Sigmoid colon (tissue), 4 donors: ENCODE measurements at regions not wholly inside any gene's neighbourhood (a gene's known extent, or its start where the extent isn't known, plus 50 kb on each side); places are given as distances from the start of the nearest gene placed in this dataset.

Experiments
- EP300 ChIP-seq, 4 donors: sonication (generic); formaldehyde crosslinking; IDR thresholded peaks; one replicate each; pipeline ENCODE4 v1.6.1; 2017; ENCODE audit warnings: antibody characterized with exemption in 4 of 4
- POLR2A ChIP-seq, 2 donors: fragments of 450-650 bp; IDR thresholded peaks; one replicate each; pipeline ENCODE4 v1.6.1; 2016; ENCODE audit warnings: antibody characterized with exemption in 2 of 2, mild to moderate bottlenecking in 2 of 2, moderate library complexity in 2 of 2
- TF ChIP-seq, protein P1 (sequence below), 4 experiments: fragments of 450-650 bp in 3 of 4; fragments of 200-600 bp in 1 of 4; IDR thresholded peaks; one replicate each; pipeline ENCODE4 v1.5.1; 2016 to 2019; ENCODE audit warnings: antibody characterized with exemption in 4 of 4, mild to moderate bottlenecking in 3 of 4, moderate library complexity in 2 of 4

DNA sequence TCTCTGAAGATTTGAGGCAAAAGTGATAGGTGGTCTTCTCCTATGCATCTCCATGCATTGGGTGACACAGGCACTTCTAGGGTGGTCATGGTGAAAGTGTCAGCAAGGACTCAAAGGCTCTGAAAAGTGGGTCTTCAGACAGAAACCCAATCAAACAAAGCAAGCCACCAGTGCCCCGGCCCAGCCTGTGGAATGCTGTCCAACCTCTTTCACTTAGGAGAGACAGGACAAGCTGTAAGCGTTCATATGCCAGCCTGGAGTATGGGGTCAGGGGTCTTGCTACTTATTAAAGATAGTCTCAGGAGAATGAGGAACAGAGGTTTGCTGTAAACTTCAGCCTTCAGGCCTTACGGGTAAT, 324.5 kb downstream of the GADD45G start:
- TF ChIP-seq EP300 (IDR thresholded peaks at IDR 0.05) (no peak), POLR2A (IDR thresholded peaks at IDR 0.05) (no peak)
- TF ChIP-seq, protein P1, sequence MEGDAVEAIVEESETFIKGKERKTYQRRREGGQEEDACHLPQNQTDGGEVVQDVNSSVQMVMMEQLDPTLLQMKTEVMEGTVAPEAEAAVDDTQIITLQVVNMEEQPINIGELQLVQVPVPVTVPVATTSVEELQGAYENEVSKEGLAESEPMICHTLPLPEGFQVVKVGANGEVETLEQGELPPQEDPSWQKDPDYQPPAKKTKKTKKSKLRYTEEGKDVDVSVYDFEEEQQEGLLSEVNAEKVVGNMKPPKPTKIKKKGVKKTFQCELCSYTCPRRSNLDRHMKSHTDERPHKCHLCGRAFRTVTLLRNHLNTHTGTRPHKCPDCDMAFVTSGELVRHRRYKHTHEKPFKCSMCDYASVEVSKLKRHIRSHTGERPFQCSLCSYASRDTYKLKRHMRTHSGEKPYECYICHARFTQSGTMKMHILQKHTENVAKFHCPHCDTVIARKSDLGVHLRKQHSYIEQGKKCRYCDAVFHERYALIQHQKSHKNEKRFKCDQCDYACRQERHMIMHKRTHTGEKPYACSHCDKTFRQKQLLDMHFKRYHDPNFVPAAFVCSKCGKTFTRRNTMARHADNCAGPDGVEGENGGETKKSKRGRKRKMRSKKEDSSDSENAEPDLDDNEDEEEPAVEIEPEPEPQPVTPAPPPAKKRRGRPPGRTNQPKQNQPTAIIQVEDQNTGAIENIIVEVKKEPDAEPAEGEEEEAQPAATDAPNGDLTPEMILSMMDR (IDR thresholded peaks at IDR 0.05) = no peak
